NCI-H128 (cell line): ENCODE measurements at regions not wholly inside any gene's neighbourhood (a gene's known extent, or its start where the extent isn't known, plus 50 kb on each side); places are given as distances from the start of the nearest gene placed in this dataset.

ENCODE experiments used
- DNase-seq: peaks from one replicate; lab custom pipeline; 2025; ENCODE audit not compliant: unreplicated experiment; lab: John Stamatoyannopoulos, UW

DNA sequence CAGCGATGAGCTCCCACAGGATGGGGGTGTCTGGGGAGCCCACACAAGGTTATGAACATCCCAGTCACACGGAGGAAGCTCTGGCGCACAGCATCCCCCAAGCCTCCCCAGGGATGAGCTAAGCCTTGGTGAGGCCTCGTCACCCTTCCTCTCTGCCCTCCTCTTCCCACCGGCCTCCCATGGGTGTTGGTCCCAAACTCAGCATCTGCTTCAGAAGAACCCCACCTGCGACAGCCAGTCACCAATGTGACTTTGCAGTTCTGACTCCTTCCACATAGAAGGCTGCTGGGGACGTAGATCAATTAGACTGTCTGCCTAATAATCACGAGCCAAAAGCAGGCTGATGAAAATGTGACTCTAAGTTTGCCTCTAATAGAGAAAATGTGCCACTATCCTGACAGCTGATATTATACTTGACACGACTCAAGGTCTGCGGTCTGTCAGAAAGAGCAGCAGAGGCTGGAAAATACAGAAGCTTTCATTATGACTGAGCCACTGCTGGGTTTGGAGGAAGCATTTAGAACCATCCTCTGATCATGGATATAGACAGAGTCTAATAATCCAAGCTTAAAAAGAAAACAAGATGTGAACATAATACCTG lies 116.0 kb upstream of the PFKP start:
- no peak for DNase-seq

DNA sequence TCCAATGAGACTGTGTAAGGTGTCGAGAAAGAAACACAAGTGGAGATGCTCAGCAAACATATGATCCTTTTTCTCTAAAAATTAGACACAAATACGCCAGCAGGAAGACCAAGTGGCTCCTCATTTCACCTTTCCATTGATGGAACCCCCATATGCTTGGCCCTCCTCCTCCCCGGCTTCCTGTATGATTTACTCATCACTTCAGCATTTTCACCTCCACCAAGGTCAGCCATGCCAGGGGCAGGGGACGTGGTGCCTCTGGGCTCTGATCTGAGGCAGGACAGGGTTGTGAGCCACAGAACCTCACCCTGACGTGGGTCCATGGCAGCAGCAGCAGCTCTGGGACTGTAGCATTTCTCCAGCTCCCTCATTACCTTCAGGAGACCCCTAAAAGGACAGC lies 116.8 kb upstream of the PFKP start:
- DNase-seq = no peak

GRCh38 chr10:2949948-2950354 lies 117.4 kb upstream of the PFKP start:
- DNase-seq = no peak

- DNase-seq = no peak
Measured at GRCh38 chr10:2949221-2949947, 118.0 kb upstream of the PFKP start.

- DNase-seq = no peak
Measured at GRCh38 chr10:2948127-2948854, 119.1 kb upstream of the PFKP start.

GRCh38 chr10:2944788-2945187 lies 122.6 kb upstream of the PFKP start:
- no peak for DNase-seq

- no peak for DNase-seq
Measured at GRCh38 chr10:2943932-2944614, 123.3 kb upstream of the PFKP start.

- no peak for DNase-seq
Measured at GRCh38 chr10:2942938-2943337, 124.4 kb upstream of the PFKP start.

DNA sequence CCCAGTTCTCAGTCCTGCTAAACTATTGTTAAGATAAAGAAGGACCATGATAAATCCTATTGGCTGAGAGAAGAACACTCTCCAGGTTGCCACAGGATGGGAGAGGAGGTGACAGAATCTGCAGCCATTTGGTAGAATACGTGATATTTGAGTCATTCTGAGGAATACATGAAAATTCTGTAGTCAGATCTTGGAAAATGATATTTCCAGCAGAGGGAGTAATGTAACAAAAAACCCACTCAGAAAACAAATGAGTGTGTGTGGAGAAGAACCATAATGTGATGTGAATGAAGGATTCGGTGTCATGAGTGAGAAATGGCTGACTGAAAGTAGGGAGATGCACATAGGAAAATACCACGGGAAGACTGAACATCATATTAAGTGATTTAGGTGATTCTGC lies 128.5 kb upstream of the PFKP start:
- no peak for DNase-seq

GRCh38 chr10:2936816-2937215 lies 130.5 kb upstream of the PFKP start:
- no peak for DNase-seq

- no peak for DNase-seq
Measured at GRCh38 chr10:2935647-2936386, 131.5 kb upstream of the PFKP start.

DNA sequence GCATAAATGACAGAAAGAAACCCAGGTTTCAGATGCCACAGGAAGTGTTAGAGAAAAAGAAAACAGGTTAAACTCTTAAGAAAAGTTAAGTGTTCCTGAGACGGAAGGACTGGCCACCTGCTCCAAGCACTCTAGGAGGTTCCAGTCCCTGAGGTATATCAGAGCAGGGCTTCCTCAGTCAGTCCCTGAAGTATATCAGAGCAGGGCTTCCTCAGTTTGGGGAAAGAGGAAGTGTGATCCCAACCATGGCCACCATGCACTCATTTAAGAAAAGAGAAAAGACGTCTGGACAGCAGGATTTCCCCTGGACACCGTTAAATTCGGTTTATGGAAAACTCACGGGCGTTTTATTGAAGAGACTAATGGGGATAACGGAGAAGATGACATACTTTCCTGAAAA lies 133.4 kb upstream of the PFKP start:
- DNase-seq = no peak

DNA sequence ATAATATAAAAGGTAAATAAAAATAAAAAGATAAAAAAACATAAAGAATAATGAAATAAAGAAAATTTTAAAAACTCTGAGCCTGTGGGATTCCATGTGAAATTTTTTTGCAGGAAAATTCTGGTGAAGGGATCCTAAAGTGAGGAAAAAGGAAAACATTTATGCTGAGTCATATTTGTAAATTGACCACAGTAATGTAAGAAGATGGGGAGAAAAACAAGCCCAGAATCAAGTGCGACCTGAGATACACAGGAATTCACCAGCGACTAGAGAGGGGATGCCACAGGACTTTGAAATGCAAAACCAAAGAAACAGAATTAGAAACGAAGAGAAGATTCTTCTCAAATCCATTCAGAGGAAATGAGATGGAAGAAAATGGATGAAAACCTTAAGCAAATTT lies 133.8 kb upstream of the PFKP start:
- DNase-seq = no peak

DNA sequence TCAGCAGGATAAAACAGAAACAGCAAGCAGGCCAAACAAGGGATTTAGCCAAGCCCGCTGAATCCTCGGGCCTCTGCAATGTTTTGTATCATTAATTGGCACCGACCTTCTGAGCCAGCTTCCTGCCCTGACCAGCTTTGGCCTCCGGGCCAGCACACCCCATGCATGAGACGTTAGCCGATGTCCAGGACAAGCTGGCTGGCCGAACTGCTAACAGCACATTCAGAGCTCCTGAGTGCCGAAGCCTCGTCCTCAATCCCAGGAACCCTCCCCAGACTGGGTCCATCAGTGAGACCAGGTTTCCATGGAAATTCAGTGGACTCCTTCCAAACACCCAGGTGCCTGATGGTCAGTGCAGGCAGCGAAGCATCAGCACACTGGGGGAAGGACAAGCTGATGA lies 134.3 kb upstream of the PFKP start:
- DNase-seq = no peak

GRCh38 chr10:2929480-2930258 lies 137.7 kb upstream of the PFKP start:
- DNase-seq = no peak

DNA sequence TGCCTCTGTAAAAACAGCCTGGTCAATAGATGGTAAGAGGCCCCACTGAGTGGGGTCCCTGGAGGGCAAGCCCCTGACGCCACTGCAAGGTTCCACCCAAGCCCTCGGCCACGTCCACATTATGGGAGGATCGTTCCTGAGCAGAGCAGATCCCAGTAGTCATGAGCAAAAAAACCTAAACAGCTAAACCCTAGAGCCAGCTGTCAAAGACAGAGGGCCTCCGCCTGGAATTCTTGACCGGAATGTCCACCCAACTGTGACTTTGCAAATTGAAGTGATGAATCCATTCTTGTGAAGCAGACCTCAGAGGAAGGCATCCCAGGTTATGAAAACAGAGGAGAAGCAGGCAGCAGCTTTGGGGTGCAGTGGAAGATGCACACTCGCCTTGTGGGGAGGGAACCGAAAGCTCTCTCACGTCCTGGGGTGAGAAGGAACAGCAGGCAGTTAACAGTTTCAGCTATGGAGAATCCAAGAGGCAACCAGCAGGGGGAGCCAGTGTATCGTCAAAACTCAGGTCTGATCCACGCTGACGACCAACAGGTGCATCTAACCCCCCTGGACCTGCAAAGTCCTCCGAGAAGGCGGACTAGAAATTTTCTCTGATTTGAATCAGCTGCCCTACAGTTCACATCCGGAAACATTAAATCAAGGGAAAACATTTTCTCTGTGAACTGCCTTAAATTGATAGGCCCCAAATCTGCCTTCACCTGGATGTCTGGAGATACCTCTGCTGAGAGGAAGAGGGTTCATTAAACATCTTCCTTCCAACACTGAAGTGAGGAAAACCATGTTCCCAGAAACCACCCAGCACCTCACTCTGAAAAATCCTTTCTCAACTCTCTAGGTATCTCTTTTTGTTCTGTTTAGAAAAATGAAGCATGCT lies 139.1 kb upstream of the PFKP start:
- DNase-seq = no peak

- DNase-seq = no peak
Measured at GRCh38 chr10:2926918-2927660, 140.3 kb upstream of the PFKP start.

- no peak for DNase-seq
Measured at GRCh38 chr10:2925631-2926030, 141.7 kb upstream of the PFKP start.

DNA sequence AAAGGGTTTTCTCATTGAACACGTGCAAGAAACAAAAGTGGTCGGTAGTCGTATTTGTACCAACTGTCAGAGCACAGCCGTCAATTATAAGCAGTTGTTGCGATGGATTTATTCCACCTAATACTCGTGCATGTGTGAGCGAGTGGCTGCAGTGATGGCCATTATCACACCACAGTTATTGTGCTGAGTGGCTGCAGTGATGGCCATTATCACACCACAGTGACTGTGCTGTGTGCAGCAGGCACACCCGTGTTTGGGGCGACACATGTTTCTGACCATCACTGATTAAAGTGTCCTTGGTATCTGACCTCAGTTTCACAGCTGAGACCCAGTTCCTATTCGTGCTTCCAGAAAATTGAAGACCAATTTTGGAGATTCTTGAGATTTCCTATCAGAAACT lies 142.9 kb upstream of the PFKP start:
- no peak for DNase-seq
